ENCODE measurements at regions not wholly inside any gene's neighbourhood (a gene's known extent, or its start where the extent isn't known, plus 50 kb on each side); places are given as distances from the start of the nearest gene placed in this dataset.

DNA sequence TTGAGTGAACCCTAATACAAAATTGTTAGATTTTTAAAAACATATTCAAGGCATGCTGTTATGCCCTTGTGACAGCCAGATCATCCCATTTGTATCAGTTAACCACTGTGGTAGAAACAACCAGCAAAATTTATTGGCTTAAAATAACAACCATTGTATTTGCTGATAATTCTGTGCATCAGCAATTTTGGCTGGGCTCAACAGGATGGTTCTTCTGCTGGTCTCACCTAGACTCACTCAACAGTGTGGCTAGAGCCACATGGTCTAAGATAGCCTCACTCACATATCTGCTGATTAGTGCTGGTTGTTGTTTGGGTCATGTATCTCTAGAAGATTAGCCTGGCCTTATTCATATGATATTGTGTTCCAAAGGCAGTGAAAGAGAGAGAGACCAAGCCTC lies 160.1 kb upstream of the GATA6 start:
- no peak overlapping the region for H3K27ac ChIP-seq
- no peaks in the 10 kb centered on the region for H3K27me3 ChIP-seq
- TF ChIP-seq, protein P1, sequence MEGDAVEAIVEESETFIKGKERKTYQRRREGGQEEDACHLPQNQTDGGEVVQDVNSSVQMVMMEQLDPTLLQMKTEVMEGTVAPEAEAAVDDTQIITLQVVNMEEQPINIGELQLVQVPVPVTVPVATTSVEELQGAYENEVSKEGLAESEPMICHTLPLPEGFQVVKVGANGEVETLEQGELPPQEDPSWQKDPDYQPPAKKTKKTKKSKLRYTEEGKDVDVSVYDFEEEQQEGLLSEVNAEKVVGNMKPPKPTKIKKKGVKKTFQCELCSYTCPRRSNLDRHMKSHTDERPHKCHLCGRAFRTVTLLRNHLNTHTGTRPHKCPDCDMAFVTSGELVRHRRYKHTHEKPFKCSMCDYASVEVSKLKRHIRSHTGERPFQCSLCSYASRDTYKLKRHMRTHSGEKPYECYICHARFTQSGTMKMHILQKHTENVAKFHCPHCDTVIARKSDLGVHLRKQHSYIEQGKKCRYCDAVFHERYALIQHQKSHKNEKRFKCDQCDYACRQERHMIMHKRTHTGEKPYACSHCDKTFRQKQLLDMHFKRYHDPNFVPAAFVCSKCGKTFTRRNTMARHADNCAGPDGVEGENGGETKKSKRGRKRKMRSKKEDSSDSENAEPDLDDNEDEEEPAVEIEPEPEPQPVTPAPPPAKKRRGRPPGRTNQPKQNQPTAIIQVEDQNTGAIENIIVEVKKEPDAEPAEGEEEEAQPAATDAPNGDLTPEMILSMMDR (IDR thresholded peaks at IDR 0.05) = no peak
- H3K4me3 ChIP-seq (ENCODE audit: low read depth in 1 of 2, low read length in 1 of 2) = no peak overlapping the region
- no peaks in the 10 kb centered on the region for H3K4me1 ChIP-seq (ENCODE audit: control insufficient read depth in 1 of 2, insufficient read depth in 1 of 2, low read depth in 1 of 2, low read length in 1 of 2)
- no peaks in the 10 kb centered on the region for H3K9me3 ChIP-seq
- no peaks in the 10 kb centered on the region for H3K36me3 ChIP-seq

DNA sequence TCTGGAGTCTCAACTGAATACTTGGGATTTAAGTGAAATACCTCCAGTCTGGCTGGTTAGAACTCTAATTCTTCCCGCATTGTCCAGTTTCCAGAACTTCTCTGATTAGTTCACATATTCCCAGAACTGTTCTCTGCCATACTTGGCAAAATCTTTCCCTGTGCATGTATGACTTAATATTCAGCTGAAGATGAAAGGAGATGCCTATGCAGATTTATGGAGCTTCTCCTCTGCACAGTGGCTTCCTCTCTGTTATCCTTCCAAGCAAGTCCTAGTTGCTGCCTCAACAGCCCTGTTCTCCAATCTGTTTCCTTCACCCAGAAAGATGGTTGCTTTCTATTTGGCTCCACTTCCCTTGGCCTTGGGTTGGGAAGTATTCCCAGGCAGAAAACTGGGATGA lies 155.4 kb upstream of the GATA6 start:
- no peaks in the 10 kb centered on the region for H3K27me3 ChIP-seq
- no peak overlapping the region for H3K4me3 ChIP-seq (ENCODE audit: low read depth in 1 of 2, low read length in 1 of 2)
- H3K36me3 ChIP-seq = no peaks in the 10 kb centered on the region
- no peaks in the 10 kb centered on the region for H3K9me3 ChIP-seq
- TF ChIP-seq, protein P1 (IDR thresholded peaks at IDR 0.05) = no peak
- no peaks in the 10 kb centered on the region for H3K4me1 ChIP-seq (ENCODE audit: control insufficient read depth in 1 of 2, insufficient read depth in 1 of 2, low read depth in 1 of 2, low read length in 1 of 2)
- H3K27ac ChIP-seq = no peak overlapping the region

DNA sequence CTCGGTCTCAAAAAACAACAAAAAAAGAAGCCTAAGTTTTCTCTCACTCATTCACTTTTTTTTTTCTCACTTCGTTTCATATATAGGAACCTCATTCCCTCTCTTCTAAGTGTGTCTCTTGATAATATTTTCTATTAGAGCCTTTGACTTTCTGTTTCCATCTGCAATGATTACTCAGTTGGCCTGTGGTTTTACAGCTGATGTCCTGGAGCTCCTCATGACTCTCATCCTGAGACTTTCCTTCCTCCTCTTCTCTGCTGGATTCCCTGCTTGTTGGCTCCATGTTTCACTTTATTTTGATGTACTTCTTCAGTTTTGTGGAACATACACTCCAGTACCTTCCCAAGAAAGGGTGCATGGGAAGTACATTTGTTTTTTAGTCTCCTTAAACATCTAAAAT lies 154.2 kb upstream of the GATA6 start:
- no peak overlapping the region for H3K27ac ChIP-seq
- no peak overlapping the region for H3K4me3 ChIP-seq (ENCODE audit: low read depth in 1 of 2, low read length in 1 of 2)
- no peaks in the 10 kb centered on the region for H3K27me3 ChIP-seq
- no peaks in the 10 kb centered on the region for H3K4me1 ChIP-seq (ENCODE audit: control insufficient read depth in 1 of 2, insufficient read depth in 1 of 2, low read depth in 1 of 2, low read length in 1 of 2)
- TF ChIP-seq, protein P1 (IDR thresholded peaks at IDR 0.05) = no peak
- no peaks in the 10 kb centered on the region for H3K9me3 ChIP-seq
- no peaks in the 10 kb centered on the region for H3K36me3 ChIP-seq

DNA sequence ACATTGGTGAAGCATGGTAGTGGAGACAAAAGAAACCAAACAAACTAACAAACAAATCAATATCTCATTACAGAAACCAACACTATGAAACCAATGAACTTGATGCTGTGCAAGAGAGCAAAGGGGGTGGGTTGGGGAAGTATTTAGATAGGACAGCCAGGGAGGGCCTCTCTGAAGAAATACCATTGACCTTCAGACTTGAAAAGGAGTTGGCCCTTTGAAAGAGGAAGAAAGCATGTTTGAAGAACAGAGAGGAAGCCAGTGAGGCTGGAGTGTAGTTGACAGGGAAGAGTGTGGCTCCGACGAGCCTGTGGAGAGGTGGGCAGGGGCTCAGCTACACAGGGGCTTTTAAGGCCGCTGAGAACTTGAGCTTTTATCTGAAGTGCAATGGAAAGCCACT lies 151.0 kb upstream of the GATA6 start:
- no peaks in the 10 kb centered on the region for H3K36me3 ChIP-seq
- no peaks in the 10 kb centered on the region for H3K27me3 ChIP-seq
- no peaks in the 10 kb centered on the region for H3K9me3 ChIP-seq
- no peak overlapping the region for H3K4me3 ChIP-seq (ENCODE audit: low read depth in 1 of 2, low read length in 1 of 2)
- no peak overlapping the region for H3K27ac ChIP-seq
- H3K4me1 ChIP-seq (ENCODE audit: control insufficient read depth in 1 of 2, insufficient read depth in 1 of 2, low read depth in 1 of 2, low read length in 1 of 2) = no peaks in the 10 kb centered on the region
- TF ChIP-seq, protein P1 (IDR thresholded peaks at IDR 0.05) = no peak

DNA sequence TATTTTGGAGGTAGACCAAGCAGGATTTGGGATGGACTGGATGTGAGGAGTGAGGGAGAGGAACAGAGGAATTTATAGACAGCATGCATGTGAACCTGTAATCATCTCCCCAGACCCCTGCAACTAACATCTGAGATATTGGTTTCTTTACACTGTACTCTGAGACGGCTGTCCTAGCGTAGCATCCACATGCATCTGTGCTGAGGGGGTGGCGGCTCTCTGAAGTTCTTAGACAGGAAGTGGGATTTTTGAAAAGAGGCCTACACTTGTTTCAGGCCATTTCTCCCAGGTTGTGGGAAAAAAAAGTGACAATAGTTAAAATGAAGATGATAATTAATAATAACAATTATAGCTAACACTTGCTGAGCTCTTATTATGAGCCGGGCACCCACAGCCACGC lies 150.2 kb upstream of the GATA6 start:
- Histone ChIP-seq H3K36me3 (no peaks in the 10 kb centered on the region), H3K4me1 (ENCODE audit: control insufficient read depth in 1 of 2, insufficient read depth in 1 of 2, low read depth in 1 of 2, low read length in 1 of 2) (no peaks in the 10 kb centered on the region), H3K27me3 (no peaks in the 10 kb centered on the region), H3K27ac (no peak overlapping the region), H3K4me3 (ENCODE audit: low read depth in 1 of 2, low read length in 1 of 2) (no peak overlapping the region), H3K9me3 (no peaks in the 10 kb centered on the region)
- TF ChIP-seq, protein P1 (IDR thresholded peaks at IDR 0.05) = no peak
